Astrocyte of the cerebellum (primary cell): ENCODE measurements at regions not wholly inside any gene's neighbourhood (a gene's known extent, or its start where the extent isn't known, plus 50 kb on each side); places are given as distances from the start of the nearest gene placed in this dataset.

Experiments used
- DNase-seq: peaks from one replicate; pipeline ENCODE4 v3.0.0-alpha.2; 2011; ENCODE audit warnings: low read depth
- H3K4me3 ChIP-seq: 2 replicates; pipeline ENCODE4 v1.5.1; 2011; ENCODE audit warnings: mild to moderate bottlenecking, low read depth, low read length, moderate library complexity
- in situ Hi-C: cut with HindIII; loops from 2 replicates; pipeline ENCODE4 v1.10.0; 2017; ENCODE audit warnings: low sequenced_read_pairs
- TF ChIP-seq, protein P1 (sequence below): IDR thresholded peaks from 2 replicates; pipeline ENCODE4 v1.5.1; 2012; ENCODE audit warnings: low read length, low read depth, moderate library complexity, mild to moderate bottlenecking; ENCODE audit errors: missing control alignments

DNA sequence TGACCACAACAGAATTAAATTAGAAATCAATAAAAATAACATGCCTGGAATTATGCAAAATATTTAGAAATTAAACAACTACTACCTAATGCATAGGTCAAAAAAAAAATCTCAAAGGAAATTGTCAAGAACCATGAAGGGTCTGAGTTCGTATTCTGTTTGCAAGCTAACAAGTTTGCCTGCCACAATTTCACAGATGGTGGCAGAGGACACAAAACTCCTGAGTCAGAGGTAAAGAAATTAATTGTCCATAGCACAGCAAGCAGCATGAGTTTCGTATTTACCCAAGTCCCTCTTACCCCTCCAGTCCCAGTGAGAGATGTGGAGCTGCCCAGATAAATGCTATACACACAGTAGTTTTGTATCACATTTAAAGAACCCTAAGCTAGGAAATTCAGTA is 675.9 kb downstream of the UQCRFS1 start:
- no peak for DNase-seq
- in situ Hi-C loops, result no loop called here
- TF ChIP-seq, protein P1, sequence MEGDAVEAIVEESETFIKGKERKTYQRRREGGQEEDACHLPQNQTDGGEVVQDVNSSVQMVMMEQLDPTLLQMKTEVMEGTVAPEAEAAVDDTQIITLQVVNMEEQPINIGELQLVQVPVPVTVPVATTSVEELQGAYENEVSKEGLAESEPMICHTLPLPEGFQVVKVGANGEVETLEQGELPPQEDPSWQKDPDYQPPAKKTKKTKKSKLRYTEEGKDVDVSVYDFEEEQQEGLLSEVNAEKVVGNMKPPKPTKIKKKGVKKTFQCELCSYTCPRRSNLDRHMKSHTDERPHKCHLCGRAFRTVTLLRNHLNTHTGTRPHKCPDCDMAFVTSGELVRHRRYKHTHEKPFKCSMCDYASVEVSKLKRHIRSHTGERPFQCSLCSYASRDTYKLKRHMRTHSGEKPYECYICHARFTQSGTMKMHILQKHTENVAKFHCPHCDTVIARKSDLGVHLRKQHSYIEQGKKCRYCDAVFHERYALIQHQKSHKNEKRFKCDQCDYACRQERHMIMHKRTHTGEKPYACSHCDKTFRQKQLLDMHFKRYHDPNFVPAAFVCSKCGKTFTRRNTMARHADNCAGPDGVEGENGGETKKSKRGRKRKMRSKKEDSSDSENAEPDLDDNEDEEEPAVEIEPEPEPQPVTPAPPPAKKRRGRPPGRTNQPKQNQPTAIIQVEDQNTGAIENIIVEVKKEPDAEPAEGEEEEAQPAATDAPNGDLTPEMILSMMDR, result no peak
- H3K4me3 ChIP-seq, result no peak overlapping the region

DNA sequence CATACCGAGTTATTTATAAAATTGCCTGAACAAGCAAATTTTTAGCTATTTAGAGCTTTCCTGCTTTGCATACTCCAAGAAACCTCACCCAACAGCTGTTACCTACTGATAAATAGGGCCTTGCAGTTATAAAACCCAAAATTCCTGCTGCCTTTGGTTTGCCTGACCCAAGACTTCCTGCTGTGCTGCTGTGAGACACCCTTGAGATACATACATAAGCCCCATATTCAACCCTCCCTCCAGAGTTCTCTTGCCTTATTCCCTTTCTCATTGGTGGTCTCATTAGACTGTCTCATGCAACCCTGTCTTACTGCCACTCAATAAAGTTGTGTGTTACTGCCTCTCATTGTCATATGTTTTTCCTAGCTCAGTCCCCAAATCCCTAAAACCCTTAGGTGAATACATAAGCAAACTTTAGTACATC is 677.6 kb downstream of the UQCRFS1 start:
- DNase-seq, result no peak
- TF ChIP-seq, protein P1, result no peak
- no peak overlapping the region for H3K4me3 ChIP-seq
- in situ Hi-C loops, result no loop called here

DNA sequence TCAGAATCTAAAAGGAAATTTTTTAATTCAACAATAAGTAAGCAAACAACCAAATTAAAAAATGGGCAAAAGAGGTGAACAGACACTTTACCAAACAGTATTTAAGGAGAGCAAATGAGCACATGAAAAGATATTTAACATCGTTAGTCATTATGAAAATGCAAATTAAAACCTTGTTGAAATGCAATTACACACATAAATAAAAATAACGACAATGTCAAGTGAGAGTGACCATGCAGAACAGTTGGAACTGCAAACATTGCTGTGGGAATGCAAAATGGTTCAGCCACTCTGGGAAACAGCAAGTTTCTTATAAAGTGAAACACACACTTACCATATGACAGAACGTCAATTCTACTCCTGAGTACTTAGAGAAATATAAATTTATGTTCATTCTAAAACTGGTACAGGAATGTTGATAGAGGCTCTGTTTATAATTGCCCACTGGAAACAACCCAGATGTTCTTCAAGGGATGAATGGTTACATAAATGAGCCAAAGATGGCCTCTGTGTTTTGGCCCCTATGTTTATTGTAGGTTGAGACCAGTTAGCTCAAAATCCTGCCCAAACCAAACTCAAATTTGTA is 678.1 kb downstream of the UQCRFS1 start:
- H3K4me3 ChIP-seq, result no peak overlapping the region
- in situ Hi-C loops, result no loop called here
- TF ChIP-seq, protein P1, result no peak
- DNase-seq, result no peak

GRCh38 chr19:28532765-28533341 is 680.1 kb downstream of the UQCRFS1 start:
- in situ Hi-C loops, result no loop called here
- DNase-seq, result no peak
- H3K4me3 ChIP-seq, result no peak overlapping the region
- TF ChIP-seq, protein P1, result no peak

DNA sequence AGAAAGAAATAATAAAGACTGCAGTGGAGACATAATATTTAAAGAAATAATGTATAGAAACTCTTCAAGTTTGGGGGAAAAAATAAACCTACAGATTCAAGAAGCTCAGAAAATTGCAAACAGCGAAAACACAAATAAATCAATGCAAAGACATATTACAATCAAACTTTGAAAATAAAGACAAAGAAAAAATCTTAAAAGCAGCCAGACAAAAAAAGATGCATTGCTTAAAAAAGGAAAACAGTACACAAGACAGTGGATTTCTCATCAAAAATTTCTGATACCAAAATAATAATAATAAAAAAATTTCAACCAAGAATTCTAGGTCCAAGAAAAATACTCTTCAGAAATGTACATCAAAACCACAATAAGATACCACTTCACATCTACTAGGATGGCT is 681.0 kb downstream of the UQCRFS1 start:
- in situ Hi-C loops, result no loop called here
- TF ChIP-seq, protein P1, result no peak
- no peak for DNase-seq
- H3K4me3 ChIP-seq, result no peak overlapping the region

DNA sequence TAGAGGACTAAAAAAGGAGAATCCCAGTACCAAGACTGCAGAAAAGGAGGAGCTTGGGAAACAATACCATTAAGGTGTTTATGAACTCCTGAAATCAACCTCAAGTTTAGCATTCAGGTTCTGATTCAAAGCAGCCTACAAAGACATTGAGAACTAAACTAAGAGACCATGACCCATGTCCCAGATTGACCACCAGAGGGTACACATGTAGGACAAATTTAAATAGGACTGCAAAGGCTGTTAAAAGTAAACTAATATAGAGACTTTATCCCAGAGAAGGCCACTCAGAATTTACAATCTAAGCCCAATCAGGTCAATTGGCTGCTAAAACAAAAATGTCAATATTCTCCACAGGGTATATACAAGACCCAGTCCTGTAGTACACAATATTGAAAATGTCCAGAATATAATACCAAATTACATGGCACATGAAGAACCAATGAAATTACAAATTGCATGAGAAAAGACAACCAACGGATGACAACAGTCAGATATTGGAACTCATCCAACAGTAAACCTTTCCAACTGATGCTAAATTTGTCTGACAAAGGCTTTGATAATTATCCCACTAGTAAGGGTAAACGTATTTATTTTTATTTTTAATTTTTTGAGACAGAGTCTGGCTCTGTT is 682.4 kb downstream of the UQCRFS1 start:
- TF ChIP-seq, protein P1, result no peak
- in situ Hi-C loops, result no loop called here
- no peak for DNase-seq
- no peak overlapping the region for H3K4me3 ChIP-seq
